Lung (tissue), 11 donors: ENCODE measurements at regions not wholly inside any gene's neighbourhood (a gene's known extent, or its start where the extent isn't known, plus 50 kb on each side); places are given as distances from the start of the nearest gene placed in this dataset.

Experiments used
- ATAC-seq: fragments of 200-7000 bp; cut with Tn5 transposase; one replicate; pipeline ENCODE4 v1.9.1; 2020; ENCODE audit warnings: moderate number of reproducible peaks; ENCODE audit not compliant: insufficient read depth, low FRiP score
- DNase-seq, 3 donors: peaks; one replicate each; pipeline ENCODE4 v3.0.0-alpha.2; 2013 to 2017
- H3K27ac ChIP-seq, 2 donors: one replicate each; pipeline ENCODE4 v1.5.1; 2013; ENCODE audit warnings: mild to moderate bottlenecking in 2 of 2, moderate library complexity in 2 of 2, control low read depth in 1 of 2, inconsistent platforms in 1 of 2, low read depth in 1 of 2, low read length in 1 of 2
- H3K27me3 ChIP-seq, 3 donors: one replicate each; pipeline ENCODE4 v1.5.1; 2013; ENCODE audit warnings: low read length in 2 of 3; ENCODE audit not compliant: control insufficient read depth in 3 of 3, insufficient read depth in 3 of 3
- H3K36me3 ChIP-seq, 4 donors: one replicate each; pipeline ENCODE4 v1.5.1; 2013; ENCODE audit warnings: low read length in 4 of 4, mild to moderate bottlenecking in 1 of 4, moderate library complexity in 1 of 4; ENCODE audit not compliant: control insufficient read depth in 4 of 4, insufficient read depth in 4 of 4
- H3K4me1 ChIP-seq, 5 donors: one replicate each; pipeline ENCODE4 v1.5.1; 2013; ENCODE audit warnings: low read length in 5 of 5, mild to moderate bottlenecking in 2 of 5, moderate library complexity in 1 of 5; ENCODE audit not compliant: control insufficient read depth in 5 of 5, insufficient read depth in 5 of 5
- H3K4me3 ChIP-seq: one replicate; pipeline ENCODE4 v1.5.1; 2013; ENCODE audit warnings: mild to moderate bottlenecking, control low read depth, moderate library complexity
- H3K9ac ChIP-seq, 2 donors: one replicate each; pipeline ENCODE4 v1.5.1; 2013; ENCODE audit warnings: low read length in 2 of 2, control low read depth in 1 of 2; ENCODE audit not compliant: insufficient read depth in 1 of 2
- H3K9me3 ChIP-seq, 4 donors: one replicate each; pipeline ENCODE4 v1.5.1; 2013; ENCODE audit warnings: low read length in 3 of 4, mild to moderate bottlenecking in 1 of 4, moderate library complexity in 1 of 4; ENCODE audit not compliant: control insufficient read depth in 4 of 4, insufficient read depth in 3 of 4
- WGBS, 2 donors: extraction: QIAGEN DNeasy Blood & Tissue Kit; methylation state at CpG; one replicate each; pipeline ENCODE4 v1.1.7; 2013; 5-methylcytosine and 5-hydroxymethylcytosine counted together
- TF ChIP-seq, protein P1 (sequence below): IDR thresholded peaks from 2 replicates; pipeline ENCODE4 v1.5.1; 2012; ENCODE audit warnings: mild to moderate bottlenecking; ENCODE audit errors: control extremely low read depth, extremely low read depth
- donor health status: control.
- donor health status: control.
- donor health status: Bipolar disorder and iron deficiency.
- donor health status: healthy.
- donor health status: DM: yes; HTN: yes; CAD: no.

- Histone ChIP-seq H3K9me3 (peaks cover 0 to 3% (median 0%) of the 10 kb centered on the region in 4 donors), H3K4me1 (peaks cover 0 to 17% (median 0%) of the 10 kb centered on the region in 5 donors), H3K36me3 (no peaks in the 10 kb centered on the region), H3K4me3 (no peak overlapping the region), H3K27me3 (no peaks in the 10 kb centered on the region), H3K9ac (no peak overlapping the region), H3K27ac (no peak overlapping the region)
- WGBS, 2 donors: 76 to 84% methylated on average over 5 of the region's 5 CpGs
- peak in 1 of 3 donors; percentile 11 for DNase-seq
- TF ChIP-seq, protein P1, sequence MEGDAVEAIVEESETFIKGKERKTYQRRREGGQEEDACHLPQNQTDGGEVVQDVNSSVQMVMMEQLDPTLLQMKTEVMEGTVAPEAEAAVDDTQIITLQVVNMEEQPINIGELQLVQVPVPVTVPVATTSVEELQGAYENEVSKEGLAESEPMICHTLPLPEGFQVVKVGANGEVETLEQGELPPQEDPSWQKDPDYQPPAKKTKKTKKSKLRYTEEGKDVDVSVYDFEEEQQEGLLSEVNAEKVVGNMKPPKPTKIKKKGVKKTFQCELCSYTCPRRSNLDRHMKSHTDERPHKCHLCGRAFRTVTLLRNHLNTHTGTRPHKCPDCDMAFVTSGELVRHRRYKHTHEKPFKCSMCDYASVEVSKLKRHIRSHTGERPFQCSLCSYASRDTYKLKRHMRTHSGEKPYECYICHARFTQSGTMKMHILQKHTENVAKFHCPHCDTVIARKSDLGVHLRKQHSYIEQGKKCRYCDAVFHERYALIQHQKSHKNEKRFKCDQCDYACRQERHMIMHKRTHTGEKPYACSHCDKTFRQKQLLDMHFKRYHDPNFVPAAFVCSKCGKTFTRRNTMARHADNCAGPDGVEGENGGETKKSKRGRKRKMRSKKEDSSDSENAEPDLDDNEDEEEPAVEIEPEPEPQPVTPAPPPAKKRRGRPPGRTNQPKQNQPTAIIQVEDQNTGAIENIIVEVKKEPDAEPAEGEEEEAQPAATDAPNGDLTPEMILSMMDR: no peak
- ATAC-seq: no peak
Observed at GRCh38 chr14:59131938-59132795, 56.3 kb upstream of the DAAM1 start.

DNA sequence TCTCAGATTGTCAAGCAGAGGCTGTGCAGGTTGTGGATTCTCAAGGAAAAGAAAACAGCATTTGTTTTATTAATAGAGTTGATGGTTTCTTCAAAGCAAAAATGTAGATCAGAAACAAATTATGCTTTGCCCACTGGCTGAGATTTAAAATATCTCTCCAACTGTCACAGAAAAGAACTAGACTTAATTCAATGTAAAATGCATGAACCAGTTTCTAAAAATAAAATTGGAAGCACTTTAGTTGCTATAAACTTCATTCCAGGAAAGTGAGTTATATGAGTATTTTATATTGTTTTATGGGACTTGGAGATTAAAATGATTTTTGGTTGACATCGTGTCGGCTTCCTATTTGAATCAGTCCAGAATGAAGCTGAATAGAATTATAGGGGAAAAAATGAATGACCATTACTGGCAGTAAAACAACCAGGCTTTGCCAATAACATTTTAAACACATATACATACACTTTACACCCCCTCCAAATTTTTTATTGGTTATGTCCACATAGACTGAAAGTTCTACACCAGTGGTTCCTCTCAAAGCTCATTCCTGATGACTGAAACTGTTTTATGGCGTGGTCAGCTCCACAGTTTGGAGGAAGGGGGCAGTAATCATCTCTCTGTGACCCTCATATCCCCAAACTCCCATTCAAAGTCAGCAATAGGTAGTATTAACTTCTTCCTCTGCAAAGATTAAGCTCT, 55.5 kb upstream of the DAAM1 start:
- ATAC-seq: no peak
- no peaks in the 10 kb centered on the region for H3K27me3 ChIP-seq
- no peaks in the 10 kb centered on the region for H3K36me3 ChIP-seq
- H3K4me3 ChIP-seq: no peak overlapping the region
- H3K27ac ChIP-seq: no peak overlapping the region
- no peak overlapping the region for H3K9ac ChIP-seq
- peaks cover 0 to 17% (median 0%) of the 10 kb centered on the region in 5 donors for H3K4me1 ChIP-seq
- H3K9me3 ChIP-seq: peaks cover 0 to 3% (median 0%) of the 10 kb centered on the region in 4 donors
- peak in 2 of 3 donors; percentile 53 to 69 for DNase-seq
- TF ChIP-seq, protein P1: no peak
- 73 to 80% methylated on average over 3 of the region's 3 CpGs for WGBS, 2 donors

DNA sequence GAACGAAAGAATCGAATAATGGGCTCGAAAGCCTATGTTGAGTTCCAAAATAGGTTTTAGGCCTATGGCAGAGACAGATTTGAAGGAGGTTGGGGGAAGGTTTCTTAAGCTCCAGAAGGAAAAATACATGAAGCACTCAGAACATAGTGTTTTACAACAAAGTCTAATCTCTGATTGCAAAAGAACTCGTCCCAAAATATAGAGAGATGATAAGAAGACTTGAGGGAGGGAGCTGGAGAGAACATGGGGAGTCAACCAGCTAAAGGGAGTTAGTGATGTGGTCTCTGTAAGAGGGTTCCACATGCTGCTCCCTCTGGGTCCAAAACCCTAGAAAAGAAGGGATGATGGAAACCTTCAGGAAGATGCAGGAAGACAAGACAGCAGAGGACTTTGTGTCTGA, 54.8 kb upstream of the DAAM1 start:
- peak in 1 of 3 donors; percentile 25 for DNase-seq
- no peak overlapping the region for H3K27ac ChIP-seq
- TF ChIP-seq, protein P1: no peak
- H3K4me1 ChIP-seq: peaks cover 0 to 17% (median 0%) of the 10 kb centered on the region in 5 donors
- no peak overlapping the region for H3K4me3 ChIP-seq
- H3K9ac ChIP-seq: no peak overlapping the region
- WGBS, 2 donors: 85 to 93% methylated on average over 4 of the region's 4 CpGs
- no peak for ATAC-seq
- H3K9me3 ChIP-seq: peaks cover 0 to 3% (median 0%) of the 10 kb centered on the region in 4 donors
- H3K27me3 ChIP-seq: no peaks in the 10 kb centered on the region
- no peaks in the 10 kb centered on the region for H3K36me3 ChIP-seq
